IMR-90 (cell line): ENCODE measurements at regions not wholly inside any gene's neighbourhood (a gene's known extent, or its start where the extent isn't known, plus 50 kb on each side); places are given as distances from the start of the nearest gene placed in this dataset.

Source experiments
- CHD1 ChIP-seq: IDR thresholded peaks from 2 replicates; pipeline ENCODE4 v1.6.1; 2012; ENCODE audit warnings: low read depth, low read length, improper control_type of control experiment
- CTCF ChIP-seq: conservative IDR thresholded peaks from 2 replicates; pipeline ENCODE4 v1.5.1; 2012; ENCODE audit warnings: mild to moderate bottlenecking, low read depth, low read length, improper control_type of control experiment
- FOS ChIP-seq: fragments of 150-350 bp; IDR thresholded peaks from 2 replicates; pipeline ENCODE4 v1.6.1; 2016; ENCODE audit warnings: low read depth, low read length
- MAFK ChIP-seq: IDR thresholded peaks from 2 replicates; pipeline ENCODE4 v1.6.1; 2012; ENCODE audit warnings: low read depth, low read length, improper control_type of control experiment
- MAZ ChIP-seq: IDR thresholded peaks from 2 replicates; pipeline ENCODE4 v1.6.1; 2012; ENCODE audit warnings: low read depth, mild to moderate bottlenecking, low read length, improper control_type of control experiment, moderate library complexity, borderline replicate concordance
- MXI1 ChIP-seq: IDR thresholded peaks from 2 replicates; pipeline ENCODE4 v1.6.1; 2012; ENCODE audit warnings: low read depth, mild to moderate bottlenecking, low read length, moderate library complexity, borderline replicate concordance
- NFE2L2 ChIP-seq: fragments of 150-350 bp; IDR thresholded peaks from 2 replicates; pipeline ENCODE4 v1.6.1; 2016; ENCODE audit warnings: low read depth, mild to moderate bottlenecking, low read length
- POLR2A ChIP-seq: IDR thresholded peaks from 2 replicates; pipeline ENCODE4 v1.6.1; 2012; ENCODE audit warnings: mild to moderate bottlenecking, low read depth, low read length
- RAD21 ChIP-seq: IDR thresholded peaks from 2 replicates; pipeline ENCODE4 v1.6.1; 2012; ENCODE audit warnings: low read length, improper control_type of control experiment
- RCOR1 ChIP-seq: IDR thresholded peaks from 2 replicates; pipeline ENCODE4 v1.6.1; 2012; ENCODE audit warnings: mild to moderate bottlenecking, low read length, improper control_type of control experiment; ENCODE audit not compliant: insufficient replicate concordance
- SMC3 ChIP-seq: fragments of 150-350 bp; IDR thresholded peaks from 2 replicates; pipeline ENCODE4 v1.6.1; 2016; ENCODE audit warnings: low read depth, mild to moderate bottlenecking, antibody characterized with exemption, low read length, moderate library complexity
- USF2 ChIP-seq: fragments of 150-350 bp; IDR thresholded peaks from 2 replicates; pipeline ENCODE4 v1.6.1; 2017; ENCODE audit warnings: mild to moderate bottlenecking, antibody characterized with exemption, low read length, low read depth

GRCh38 chr2:215817046-215817445 is 196.3 kb downstream of the MREG start:
- TF ChIP-seq CTCF (no peak), RCOR1 (no peak), MAFK (no peak), POLR2A (no peak), USF2 (no peak), SMC3 (no peak), RAD21 (no peak), MAZ (no peak), NFE2L2 (no peak), FOS (no peak), CHD1 (no peak), MXI1 (no peak)
